ENCODE measurements at regions not wholly inside any gene's neighbourhood (a gene's known extent, or its start where the extent isn't known, plus 50 kb on each side); places are given as distances from the start of the nearest gene placed in this dataset.

- peaks cover 32% of the 10 kb centered on the region for H3K4me1 Mint-ChIP-seq
- H3K9me3 Mint-ChIP-seq: no peaks in the 10 kb centered on the region
- H3K36me3 Mint-ChIP-seq (ENCODE audit: insufficient read depth): peaks cover 8% of the 10 kb centered on the region
- peak; percentile 94 for ATAC-seq (replicated peaks; ENCODE audit: extremely low read depth, poor library complexity, severe bottlenecking)
- peak overlapping the region; percentile 51 for H3K4me3 Mint-ChIP-seq
- H3K27ac Mint-ChIP-seq (ENCODE audit: low read depth): peak overlapping the region; percentile 97
- H3K27me3 Mint-ChIP-seq: no peaks in the 10 kb centered on the region
- peak; percentile 53 to 79 for DNase-seq (ENCODE audit: low spot score in 2 of 2)
These were observed 108.2 kb upstream of the CXCR4 start for GRCh38 chr2:136225950-136226835.

DNA sequence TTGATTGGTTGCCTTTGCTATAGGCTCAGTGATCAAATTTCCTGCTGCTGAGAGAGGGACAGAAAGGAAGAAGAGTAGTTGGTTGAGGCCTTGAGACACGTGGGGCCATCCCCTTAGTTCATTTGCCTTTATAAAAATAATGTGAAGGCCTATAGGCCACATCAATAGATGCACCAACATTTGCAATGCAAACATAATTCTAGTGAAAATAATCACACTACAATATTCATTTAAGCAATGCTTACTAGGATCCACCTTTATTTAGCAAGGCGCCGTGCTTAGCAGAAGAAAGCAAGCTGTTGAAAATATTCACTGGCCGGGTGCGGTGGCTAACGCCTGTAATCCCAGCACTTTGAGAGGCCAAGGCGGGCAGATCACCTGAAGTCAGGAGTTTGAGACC is 105.3 kb upstream of the CXCR4 start:
- no peaks in the 10 kb centered on the region for H3K27me3 Mint-ChIP-seq
- H3K9me3 Mint-ChIP-seq: no peaks in the 10 kb centered on the region
- peaks cover 8% of the 10 kb centered on the region for H3K36me3 Mint-ChIP-seq (ENCODE audit: insufficient read depth)
- H3K4me1 Mint-ChIP-seq: peaks cover 32% of the 10 kb centered on the region
- H3K4me3 Mint-ChIP-seq: no peak overlapping the region
- DNase-seq (ENCODE audit: low spot score in 2 of 2) (no peak), ATAC-seq (replicated peaks; ENCODE audit: extremely low read depth, poor library complexity, severe bottlenecking) (no peak)
- no peak overlapping the region for H3K27ac Mint-ChIP-seq (ENCODE audit: low read depth)

- Mint-ChIP-seq H3K4me1 (peaks cover 32% of the 10 kb centered on the region), H3K27ac (ENCODE audit: low read depth) (no peak overlapping the region), H3K9me3 (no peaks in the 10 kb centered on the region), H3K4me3 (no peak overlapping the region), H3K36me3 (ENCODE audit: insufficient read depth) (peaks cover 8% of the 10 kb centered on the region), H3K27me3 (no peaks in the 10 kb centered on the region)
- no peak for DNase-seq (ENCODE audit: low spot score in 2 of 2)
- no peak for ATAC-seq (replicated peaks; ENCODE audit: extremely low read depth, poor library complexity, severe bottlenecking)
These were observed 104.9 kb upstream of the CXCR4 start for GRCh38 chr2:136222862-136223261.

DNA sequence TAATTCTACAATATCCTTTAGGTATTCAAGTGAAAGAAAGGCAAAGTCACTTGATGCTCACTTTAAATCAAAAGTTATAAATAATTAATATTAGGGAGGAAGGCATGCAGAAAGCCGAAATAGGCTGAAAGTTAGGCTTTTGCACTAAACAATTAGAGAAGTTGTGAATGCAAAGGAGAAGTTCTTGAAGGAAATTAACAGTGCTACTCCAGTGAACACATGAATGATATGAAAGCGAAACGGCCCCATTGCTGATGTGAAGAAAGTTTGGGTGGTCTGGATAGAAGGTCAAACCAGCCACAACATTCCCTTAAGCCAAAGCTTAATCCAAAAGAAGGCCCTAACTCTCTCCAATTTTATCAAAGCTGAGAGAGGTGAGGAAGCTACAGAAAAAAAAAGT is 103.1 kb upstream of the CXCR4 start:
- H3K9me3 Mint-ChIP-seq: no peaks in the 10 kb centered on the region
- no peaks in the 10 kb centered on the region for H3K27me3 Mint-ChIP-seq
- H3K36me3 Mint-ChIP-seq (ENCODE audit: insufficient read depth): peaks cover 8% of the 10 kb centered on the region
- H3K4me3 Mint-ChIP-seq: no peak overlapping the region
- DNase-seq (ENCODE audit: low spot score in 2 of 2) (no peak), ATAC-seq (replicated peaks; ENCODE audit: extremely low read depth, poor library complexity, severe bottlenecking) (no peak)
- peaks cover 22% of the 10 kb centered on the region for H3K4me1 Mint-ChIP-seq
- H3K27ac Mint-ChIP-seq (ENCODE audit: low read depth): no peak overlapping the region

GRCh38 chr2:136219963-136220362 is 102.0 kb upstream of the CXCR4 start:
- H3K36me3 Mint-ChIP-seq (ENCODE audit: insufficient read depth): peaks cover 4% of the 10 kb centered on the region
- no peaks in the 10 kb centered on the region for H3K27me3 Mint-ChIP-seq
- DNase-seq (ENCODE audit: low spot score in 2 of 2) (no peak), ATAC-seq (replicated peaks; ENCODE audit: extremely low read depth, poor library complexity, severe bottlenecking) (no peak)
- H3K9me3 Mint-ChIP-seq: no peaks in the 10 kb centered on the region
- H3K27ac Mint-ChIP-seq (ENCODE audit: low read depth): no peak overlapping the region
- no peak overlapping the region for H3K4me3 Mint-ChIP-seq
- peaks cover 15% of the 10 kb centered on the region for H3K4me1 Mint-ChIP-seq

- peaks cover 1% of the 10 kb centered on the region for H3K36me3 Mint-ChIP-seq (ENCODE audit: insufficient read depth)
- no peaks in the 10 kb centered on the region for H3K27me3 Mint-ChIP-seq
- no peaks in the 10 kb centered on the region for H3K9me3 Mint-ChIP-seq
- H3K4me1 Mint-ChIP-seq: peaks cover 11% of the 10 kb centered on the region
- no peak overlapping the region for H3K27ac Mint-ChIP-seq (ENCODE audit: low read depth)
- H3K4me3 Mint-ChIP-seq: no peak overlapping the region
- DNase-seq (ENCODE audit: low spot score in 2 of 2) (no peak), ATAC-seq (replicated peaks; ENCODE audit: extremely low read depth, poor library complexity, severe bottlenecking) (no peak)
These were observed 101.4 kb upstream of the CXCR4 start for GRCh38 chr2:136219341-136219740.

GRCh38 chr2:136217996-136218395 is 100.0 kb upstream of the CXCR4 start:
- Mint-ChIP-seq H3K36me3 (ENCODE audit: insufficient read depth) (no peaks in the 10 kb centered on the region), H3K27me3 (no peaks in the 10 kb centered on the region), H3K27ac (ENCODE audit: low read depth) (no peak overlapping the region), H3K9me3 (no peaks in the 10 kb centered on the region), H3K4me3 (no peak overlapping the region), H3K4me1 (peaks cover 19% of the 10 kb centered on the region)
- ATAC-seq (replicated peaks; ENCODE audit: extremely low read depth, poor library complexity, severe bottlenecking) (no peak), DNase-seq (ENCODE audit: low spot score in 2 of 2) (no peak)

DNA sequence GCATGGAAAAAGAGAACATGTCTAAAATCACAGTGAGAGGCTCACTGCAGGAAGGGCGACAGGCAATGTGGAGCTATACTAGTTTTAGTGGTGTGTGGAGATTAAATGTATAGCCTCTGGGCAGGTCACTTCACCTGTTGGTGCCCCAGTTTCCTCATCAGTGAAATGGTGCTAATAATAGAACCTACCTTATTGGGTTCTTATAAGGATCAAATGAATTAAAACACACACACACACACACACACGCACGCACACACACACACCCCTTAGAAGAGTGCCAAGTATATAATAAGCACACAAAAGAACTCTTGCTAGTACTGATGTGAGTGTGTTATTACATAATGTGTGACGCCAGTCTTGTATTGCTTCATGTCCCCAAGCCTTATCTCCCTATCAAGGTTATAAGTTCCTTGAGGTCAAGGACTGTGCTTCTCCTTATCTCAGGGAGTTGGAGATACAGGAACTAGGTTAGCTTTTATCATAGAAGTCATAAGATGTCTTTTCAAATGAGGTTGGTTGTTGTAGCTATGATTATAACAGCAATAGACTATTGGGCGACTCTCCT is 98.0 kb upstream of the CXCR4 start:
- Mint-ChIP-seq H3K36me3 (ENCODE audit: insufficient read depth) (peaks cover 3% of the 10 kb centered on the region), H3K4me3 (no peak overlapping the region), H3K9me3 (no peaks in the 10 kb centered on the region), H3K27ac (ENCODE audit: low read depth) (no peak overlapping the region), H3K4me1 (peaks cover 38% of the 10 kb centered on the region), H3K27me3 (no peaks in the 10 kb centered on the region)
- no peak for ATAC-seq (replicated peaks; ENCODE audit: extremely low read depth, poor library complexity, severe bottlenecking)
- DNase-seq (ENCODE audit: low spot score in 2 of 2): no peak

GRCh38 chr2:136215449-136215848 is 97.5 kb upstream of the CXCR4 start:
- DNase-seq (ENCODE audit: low spot score in 2 of 2): no peak
- H3K27ac Mint-ChIP-seq (ENCODE audit: low read depth): no peak overlapping the region

DNA sequence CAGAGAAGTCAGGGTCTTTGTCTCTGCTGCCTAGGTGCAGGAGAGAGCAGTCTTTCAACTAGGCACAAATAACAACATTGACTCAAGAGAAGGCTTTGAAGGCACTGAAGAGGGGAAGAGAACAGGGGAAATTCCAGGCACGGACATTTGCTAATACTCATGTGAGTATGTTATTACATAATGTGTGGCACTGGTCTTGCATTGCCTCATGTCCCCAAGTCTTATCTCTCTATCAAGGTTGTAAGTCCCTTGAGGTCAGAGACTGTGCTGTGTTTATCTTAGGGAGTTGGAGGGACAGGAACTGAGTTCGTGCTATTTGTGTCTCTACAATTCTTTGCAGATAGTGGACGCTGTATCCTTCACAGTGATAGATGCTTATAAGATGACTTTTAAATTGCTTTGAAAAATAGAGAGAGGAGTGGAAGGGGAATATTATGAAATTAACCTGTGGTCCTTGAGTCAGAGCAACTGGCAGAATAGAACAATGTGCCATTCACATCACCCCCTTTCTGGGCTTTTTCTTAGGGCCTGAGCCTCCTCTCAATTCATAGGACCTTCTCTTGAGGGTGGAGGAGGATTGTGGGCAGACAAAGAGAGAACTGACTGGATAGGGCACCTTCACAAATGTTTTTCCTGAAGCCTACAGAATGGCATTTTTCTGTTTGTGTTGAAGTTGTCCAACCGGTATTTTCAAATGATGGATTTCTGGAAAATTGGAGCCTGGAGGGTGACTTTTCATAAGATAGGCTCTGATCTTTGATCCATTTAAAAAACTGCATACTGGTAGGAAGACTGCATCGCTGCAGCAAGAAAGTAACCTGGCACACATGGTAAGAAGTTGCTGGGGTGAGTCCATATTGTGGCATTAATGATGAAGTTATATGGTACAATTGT is 96.6 kb upstream of the CXCR4 start:
- DNase-seq (ENCODE audit: low spot score in 2 of 2) (no peak), ATAC-seq (replicated peaks; ENCODE audit: extremely low read depth, poor library complexity, severe bottlenecking) (no peak)
- no peaks in the 10 kb centered on the region for H3K9me3 Mint-ChIP-seq
- peaks cover 45% of the 10 kb centered on the region for H3K4me1 Mint-ChIP-seq
- H3K36me3 Mint-ChIP-seq (ENCODE audit: insufficient read depth): peaks cover 6% of the 10 kb centered on the region
- no peaks in the 10 kb centered on the region for H3K27me3 Mint-ChIP-seq
- H3K27ac Mint-ChIP-seq (ENCODE audit: low read depth): no peak overlapping the region
- H3K4me3 Mint-ChIP-seq: no peak overlapping the region

More at GRCh38 chr2:136215449-136215848, 97.5 kb upstream of the CXCR4 start:
- Mint-ChIP-seq H3K9me3 (no peaks in the 10 kb centered on the region), H3K4me3 (no peak overlapping the region), H3K36me3 (ENCODE audit: insufficient read depth) (peaks cover 5% of the 10 kb centered on the region), H3K4me1 (peaks cover 42% of the 10 kb centered on the region), H3K27me3 (no peaks in the 10 kb centered on the region)
- no peak for ATAC-seq (replicated peaks; ENCODE audit: extremely low read depth, poor library complexity, severe bottlenecking)

DNA sequence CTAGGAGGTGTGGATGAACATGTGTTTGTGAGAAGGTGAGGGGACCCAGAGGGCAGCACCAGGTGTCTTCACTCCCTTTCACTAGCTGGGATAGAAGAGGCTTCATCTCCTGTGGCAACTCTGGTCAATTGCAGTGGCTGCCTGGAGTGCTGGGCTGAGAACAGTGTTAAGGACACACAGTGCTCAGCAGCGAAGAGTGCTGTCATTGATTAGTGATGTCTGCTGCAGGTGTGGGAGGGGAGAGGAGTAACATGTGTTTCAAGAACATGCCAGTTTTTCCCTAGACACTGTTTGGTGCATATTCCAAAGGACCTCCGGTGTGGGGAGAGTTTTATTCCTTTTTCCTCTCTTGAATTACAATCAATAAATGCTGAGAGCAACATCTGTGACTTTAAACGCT is 95.9 kb upstream of the CXCR4 start:
- Mint-ChIP-seq H3K27ac (ENCODE audit: low read depth) (peak overlapping the region; percentile 97), H3K4me3 (no peak overlapping the region), H3K36me3 (ENCODE audit: insufficient read depth) (peaks cover 6% of the 10 kb centered on the region), H3K4me1 (peaks cover 45% of the 10 kb centered on the region), H3K27me3 (no peaks in the 10 kb centered on the region), H3K9me3 (no peaks in the 10 kb centered on the region)
- ATAC-seq (replicated peaks; ENCODE audit: extremely low read depth, poor library complexity, severe bottlenecking) (no peak), DNase-seq (ENCODE audit: low spot score in 2 of 2) (no peak)

DNA sequence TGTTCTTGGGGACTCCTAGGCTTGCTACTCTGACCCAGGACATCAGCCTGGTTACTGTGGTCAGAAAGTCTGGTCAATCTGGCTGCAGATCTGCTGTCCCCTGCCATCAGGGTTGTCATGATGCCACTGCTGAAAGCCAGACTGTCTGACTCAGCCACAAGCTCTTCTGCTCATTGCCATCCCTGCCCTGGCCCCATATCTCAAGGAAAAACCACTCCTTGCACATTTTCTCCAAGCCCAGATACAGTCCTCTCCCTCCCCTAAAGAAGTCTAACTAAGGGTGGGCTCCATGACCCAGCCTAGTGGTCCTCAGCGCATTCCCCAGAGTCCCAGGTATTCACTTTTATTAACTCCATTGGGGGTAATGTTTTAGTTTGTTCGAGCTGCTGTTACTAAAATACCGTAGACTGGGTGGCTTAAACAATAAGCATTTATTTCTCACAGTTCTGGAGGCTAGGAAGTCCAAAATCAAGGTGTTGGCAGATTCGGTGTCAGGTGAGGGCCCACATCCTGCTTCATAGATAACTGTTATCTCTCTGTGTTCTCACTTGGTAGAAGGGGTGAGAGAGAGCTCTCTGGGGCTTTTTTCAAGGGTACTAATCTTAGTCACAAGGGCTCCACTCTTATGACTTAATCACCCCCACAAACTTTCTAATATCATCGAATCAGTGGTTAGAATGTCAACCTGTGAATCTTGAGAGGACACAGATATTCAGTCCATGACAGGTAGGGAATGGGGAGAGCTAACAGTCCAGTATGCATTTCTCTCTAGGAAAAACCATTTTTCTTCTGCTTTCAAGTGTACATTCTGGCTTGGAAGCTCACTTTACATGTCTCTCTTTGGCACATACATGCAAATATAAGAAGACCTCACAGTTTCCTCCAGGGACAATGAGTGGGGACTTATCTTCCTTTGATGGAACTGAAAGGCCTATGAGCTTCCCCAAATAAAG is 94.8 kb upstream of the CXCR4 start:
- ATAC-seq (replicated peaks; ENCODE audit: extremely low read depth, poor library complexity, severe bottlenecking) (peak; percentile 85), DNase-seq (ENCODE audit: low spot score in 2 of 2) (peak in 1 of 2 donors; percentile 57)
- no peaks in the 10 kb centered on the region for H3K27me3 Mint-ChIP-seq
- H3K9me3 Mint-ChIP-seq: no peaks in the 10 kb centered on the region
- peak overlapping the region; percentile 97 for H3K27ac Mint-ChIP-seq (ENCODE audit: low read depth)
- H3K36me3 Mint-ChIP-seq (ENCODE audit: insufficient read depth): peaks cover 6% of the 10 kb centered on the region
- peaks cover 45% of the 10 kb centered on the region for H3K4me1 Mint-ChIP-seq
- peak overlapping the region; percentile 62 for H3K4me3 Mint-ChIP-seq

Data from central memory CD8-positive, alpha-beta T cell (primary cell).